ENCODE measurements at regions not wholly inside any gene's neighbourhood (a gene's known extent, or its start where the extent isn't known, plus 50 kb on each side); places are given as distances from the start of the nearest gene placed in this dataset.

GRCh38 chr13:106681536-106681935, 113.6 kb upstream of the ARGLU1 start (continued):
- TF ChIP-seq MAX (CRISPR knock-in tag; IDR thresholded peaks at IDR 0.05) (no peak), NR2C1 (IDR thresholded peaks at IDR 0.05) (no peak), NR2C1 (tag; IDR thresholded peaks at IDR 0.05) (no peak), PYGO2 (tag; IDR thresholded peaks at IDR 0.05) (no peak), ZNF77 (CRISPR knock-in tag; IDR thresholded peaks at IDR 0.05) (no peak)

DNA sequence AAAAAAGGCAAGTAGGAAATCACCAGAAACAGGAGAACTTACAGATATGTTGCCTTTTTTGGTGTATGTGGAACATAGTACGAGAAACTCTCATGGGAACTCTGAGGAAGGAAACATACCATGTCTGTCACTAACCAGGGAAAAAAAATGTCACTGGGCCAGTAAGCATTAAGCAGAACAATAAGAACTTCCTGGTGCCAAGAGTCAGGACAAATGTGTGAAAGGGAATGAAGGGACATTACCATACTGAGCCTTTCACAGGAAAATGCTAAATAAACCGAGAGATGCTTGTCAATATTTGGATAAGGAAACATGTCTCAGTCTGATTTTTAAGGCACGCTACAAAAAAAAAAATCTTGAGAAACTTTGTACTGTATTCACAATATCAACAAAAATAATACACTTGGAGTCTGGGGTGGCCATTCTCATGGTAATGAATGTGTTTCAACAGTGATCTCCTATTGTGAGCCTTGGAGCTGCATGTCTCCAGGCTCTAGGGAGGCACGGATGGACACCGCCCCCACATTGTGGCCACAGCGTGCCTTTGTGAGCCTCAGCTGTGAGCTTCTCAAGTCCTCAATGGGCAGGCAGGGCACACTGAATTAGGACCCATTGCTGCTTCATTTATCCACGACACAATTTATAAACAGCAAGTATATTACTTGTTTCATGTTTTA, 113.0 kb upstream of the ARGLU1 start:
- CTCF ChIA-PET (ENCODE audit: low intra/inter-chr PET ratio), result no interaction called here
- H3K4me1 ChIP-seq (replicated peaks in 1 of 2; ENCODE audit: control insufficient read depth in 2 of 2, insufficient read depth in 2 of 2, low read length in 2 of 2), result no peaks in the 10 kb centered on the region; a peak in 1 of 5 replicates
- H2AFZ ChIP-seq (ENCODE audit: low read depth, low read length), result no peak overlapping the region
- FAIRE-seq (no peak), DNase-seq (ENCODE audit: extremely low read depth in 1 of 4, low spot score in 3 of 4) (no peak), ATAC-seq (no peak)
- H3K36me3 ChIP-seq (ENCODE audit: control insufficient read depth, insufficient read depth, low read length), result no peaks in the 10 kb centered on the region
- H3K27me3 ChIP-seq (ENCODE audit: control insufficient read depth in 2 of 2, insufficient read depth in 2 of 2, low read length in 2 of 2), result no peaks in the 10 kb centered on the region
- no peak for TF ChIP-seq TBP (optimal IDR thresholded peaks at IDR 0.05; ENCODE audit: low read depth, low read length)
- no peak for TF ChIP-seq GATA2 (CRISPR knock-in tag; IDR thresholded peaks at IDR 0.05)
- no peak for TF ChIP-seq NFE2 (IDR thresholded peaks at IDR 0.05; ENCODE audit: low read depth)
- no peak for TF ChIP-seq ESRRA (IDR thresholded peaks at IDR 0.05; ENCODE audit: borderline replicate concordance, low read depth)
- TF ChIP-seq ZNF766 (CRISPR knock-in tag; conservative IDR thresholded peaks at IDR 0.05), result no peak
- TF ChIP-seq MEF2D (tag; conservative IDR thresholded peaks at IDR 0.05; ENCODE audit: low read depth), result no peak
- TF ChIP-seq ZBED1 (IDR thresholded peaks at IDR 0.05), result no peak
- no peak for TF ChIP-seq HBP1 (CRISPR knock-in tag; IDR thresholded peaks at IDR 0.05)
- no peak for TF ChIP-seq EZH2 (IDR thresholded peaks at IDR 0.05; ENCODE audit: borderline replicate concordance, low read depth, low read length)
- TF ChIP-seq ZNF717 (CRISPR knock-in tag; IDR thresholded peaks at IDR 0.05), result no peak
- TF ChIP-seq PRMT5 (CRISPR knock-in tag; IDR thresholded peaks at IDR 0.05), result no peak
- no peak for TF ChIP-seq ZZZ3 (IDR thresholded peaks at IDR 0.05)
- no peak for TF ChIP-seq ATF6 (CRISPR knock-in tag; IDR thresholded peaks at IDR 0.05)
- no peak for TF ChIP-seq ZNF561 (CRISPR knock-in tag; conservative IDR thresholded peaks at IDR 0.05)
- H3K9me3 ChIP-seq (replicated peaks; ENCODE audit: control insufficient read depth, insufficient read depth, low read depth, low read length), result no peaks in the 10 kb centered on the region
- in situ Hi-C loops (cut with MboI) (no loop called here), intact Hi-C loops (cut with micrococcal nuclease) (no loop called here)
- H3K9me1 ChIP-seq (ENCODE audit: control insufficient read depth, insufficient read depth, low read length), result no peaks in the 10 kb centered on the region
- no peaks in the 10 kb centered on the region for H4K20me1 ChIP-seq (replicated peaks; ENCODE audit: control insufficient read depth, insufficient read depth, low read length)
- BruUV-seq (replicated peaks), result no TSS peak
- H3K79me2 ChIP-seq (ENCODE audit: control insufficient read depth, insufficient read depth, low read length), result no peaks in the 10 kb centered on the region
- H3K4me3 ChIP-seq, result no peak overlapping the region
- no peak overlapping the region for H3K27ac ChIP-seq (ENCODE audit: extremely low read depth, low read depth, low read length)
- 0% methylated on average over 7 of the region's 7 CpGs for whole genome bisulfite sequencing (ENCODE audit: insufficient coverage, low coverage, missing lambda C conversion rate)
- POLR2A ChIA-PET, result no interaction called here
- H3K4me2 ChIP-seq (ENCODE audit: insufficient read depth, low read length), result no peak overlapping the region
- H3K9ac ChIP-seq (ENCODE audit: insufficient read depth in 1 of 2, low read depth in 2 of 2, low read length in 2 of 2), result no peak overlapping the region

All from K562 (cell line).